Vagina (tissue), 2 donors: ENCODE measurements at regions not wholly inside any gene's neighbourhood (a gene's known extent, or its start where the extent isn't known, plus 50 kb on each side); places are given as distances from the start of the nearest gene placed in this dataset.

Experiments
- DNase-seq, 2 donors: peaks; one replicate each; pipeline ENCODE4 v3.0.0-alpha.2; 2017; ENCODE audit errors: extremely low spot score in 2 of 2
- H3K27ac ChIP-seq: fragments of 200-600 bp; sonication (generic); one replicate; pipeline ENCODE4 v1.5.1; 2019
- H3K27me3 ChIP-seq: fragments of 200-600 bp; sonication (generic); one replicate; pipeline ENCODE4 v1.5.1; 2019
- H3K36me3 ChIP-seq, 2 donors: fragments of 200-600 bp; sonication (generic); one replicate each; pipeline ENCODE4 v1.5.1; 2017 to 2019
- H3K4me1 ChIP-seq: fragments of 200-600 bp; sonication (generic); one replicate; pipeline ENCODE4 v1.5.1; 2019
- H3K4me3 ChIP-seq, 2 donors: fragments of 200-600 bp; sonication (generic); 1 replicate in 1 of 2; 2 replicates in 1 of 2; pipeline ENCODE4 v1.5.1; 2016 to 2019
- H3K9me3 ChIP-seq: fragments of 200-600 bp; sonication (generic); one replicate; pipeline ENCODE4 v1.5.1; 2019
- POLR2A ChIP-seq, 2 donors: fragments of 450-650 bp; IDR thresholded peaks; one replicate each; pipeline ENCODE4 v1.6.1; 2017; ENCODE audit warnings: antibody characterized with exemption in 2 of 2, mild to moderate bottlenecking in 2 of 2, moderate library complexity in 2 of 2
- POLR2AphosphoS5 ChIP-seq, 2 donors: sonication (generic); formaldehyde crosslinking; IDR thresholded peaks; one replicate each; pipeline ENCODE4 v1.9.0; 2017; ENCODE audit warnings: antibody characterized with exemption in 2 of 2, mild to moderate bottlenecking in 2 of 2, low read depth in 1 of 2; ENCODE audit not compliant: insufficient read depth in 1 of 2
- intact Hi-C: fragments of 100-400 bp; cut with DNase I; formaldehyde crosslinking; loops from one replicate; pipeline ENCODE4 v1.15.1; 2023
- TF ChIP-seq, protein P1 (sequence below), 3 experiments: fragments of 450-650 bp in 2 of 3; fragments of 200-600 bp in 1 of 3; sonication (generic) in 1 of 3; IDR thresholded peaks; one replicate each; pipeline ENCODE4 v1.5.1; 2017 to 2019; ENCODE audit warnings: antibody characterized with exemption in 3 of 3, mild to moderate bottlenecking in 2 of 3, moderate library complexity in 2 of 3

DNA sequence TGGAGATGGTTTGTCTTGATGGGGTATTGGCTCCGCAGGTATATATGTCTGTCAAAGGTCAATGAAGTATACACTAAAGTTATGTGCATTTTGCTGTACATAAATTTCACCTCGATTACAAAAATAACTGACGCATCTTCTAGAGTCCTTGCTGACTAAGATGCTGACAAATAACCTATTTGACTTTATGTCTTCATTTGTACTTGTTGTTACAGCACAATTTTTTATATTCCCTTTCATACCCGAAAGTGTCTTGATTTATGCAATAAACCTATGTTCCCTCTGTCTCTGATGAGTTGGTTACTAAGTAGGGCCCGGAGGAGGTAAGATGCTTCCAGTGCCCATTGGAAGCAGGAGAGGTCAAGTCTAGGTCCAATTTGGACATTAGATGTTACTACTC lies 93.5 kb downstream of the COPS8 start:
- no peak for DNase-seq
- Histone ChIP-seq H3K4me3 (no peak overlapping the region), H3K4me1 (peaks cover 4% of the 10 kb centered on the region), H3K27me3 (no peaks in the 10 kb centered on the region), H3K36me3 (no peaks in the 10 kb centered on the region), H3K9me3 (no peaks in the 10 kb centered on the region), H3K27ac (peak overlapping the region; percentile 51)
- TF ChIP-seq, protein P1, sequence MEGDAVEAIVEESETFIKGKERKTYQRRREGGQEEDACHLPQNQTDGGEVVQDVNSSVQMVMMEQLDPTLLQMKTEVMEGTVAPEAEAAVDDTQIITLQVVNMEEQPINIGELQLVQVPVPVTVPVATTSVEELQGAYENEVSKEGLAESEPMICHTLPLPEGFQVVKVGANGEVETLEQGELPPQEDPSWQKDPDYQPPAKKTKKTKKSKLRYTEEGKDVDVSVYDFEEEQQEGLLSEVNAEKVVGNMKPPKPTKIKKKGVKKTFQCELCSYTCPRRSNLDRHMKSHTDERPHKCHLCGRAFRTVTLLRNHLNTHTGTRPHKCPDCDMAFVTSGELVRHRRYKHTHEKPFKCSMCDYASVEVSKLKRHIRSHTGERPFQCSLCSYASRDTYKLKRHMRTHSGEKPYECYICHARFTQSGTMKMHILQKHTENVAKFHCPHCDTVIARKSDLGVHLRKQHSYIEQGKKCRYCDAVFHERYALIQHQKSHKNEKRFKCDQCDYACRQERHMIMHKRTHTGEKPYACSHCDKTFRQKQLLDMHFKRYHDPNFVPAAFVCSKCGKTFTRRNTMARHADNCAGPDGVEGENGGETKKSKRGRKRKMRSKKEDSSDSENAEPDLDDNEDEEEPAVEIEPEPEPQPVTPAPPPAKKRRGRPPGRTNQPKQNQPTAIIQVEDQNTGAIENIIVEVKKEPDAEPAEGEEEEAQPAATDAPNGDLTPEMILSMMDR (IDR thresholded peaks at IDR 0.05): no peak
- TF ChIP-seq POLR2AphosphoS5 (IDR thresholded peaks at IDR 0.05; ENCODE audit: insufficient read depth in 1 of 2, low read depth in 1 of 2) (no peak), POLR2A (IDR thresholded peaks at IDR 0.05) (no peak)
- intact Hi-C loops: no loop called here

DNA sequence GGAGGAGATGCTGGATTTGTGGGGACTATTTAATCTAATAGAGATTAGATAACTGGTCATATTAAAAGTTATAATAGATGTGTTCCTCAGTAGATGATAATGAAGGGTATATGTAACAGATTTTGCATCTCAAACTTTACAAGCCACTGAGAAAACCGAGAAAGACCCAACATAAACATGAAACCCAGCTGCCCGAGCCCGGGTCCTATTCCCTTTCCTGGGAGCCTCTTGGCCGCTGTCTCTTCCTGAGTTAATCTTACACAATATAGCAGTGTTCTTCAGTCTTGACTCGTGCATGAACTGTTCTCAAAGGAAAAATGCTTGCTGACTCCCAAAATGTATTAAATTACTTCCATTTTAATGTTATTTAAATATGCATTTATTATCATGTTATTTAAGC lies 94.5 kb downstream of the COPS8 start:
- intact Hi-C loops: loop anchor here (10.0 kb wide), 1 partner anchor 75 kb away; no protein-coding TSS in a partner anchor
- Histone ChIP-seq H3K27me3 (no peaks in the 10 kb centered on the region), H3K4me1 (peaks cover 4% of the 10 kb centered on the region), H3K4me3 (no peak overlapping the region), H3K27ac (peak overlapping the region; percentile 51), H3K9me3 (no peaks in the 10 kb centered on the region), H3K36me3 (no peaks in the 10 kb centered on the region)
- no peak for DNase-seq
- TF ChIP-seq, protein P1 (IDR thresholded peaks at IDR 0.05): no peak
- TF ChIP-seq POLR2A (IDR thresholded peaks at IDR 0.05) (no peak), POLR2AphosphoS5 (IDR thresholded peaks at IDR 0.05; ENCODE audit: insufficient read depth in 1 of 2, low read depth in 1 of 2) (no peak)

DNA sequence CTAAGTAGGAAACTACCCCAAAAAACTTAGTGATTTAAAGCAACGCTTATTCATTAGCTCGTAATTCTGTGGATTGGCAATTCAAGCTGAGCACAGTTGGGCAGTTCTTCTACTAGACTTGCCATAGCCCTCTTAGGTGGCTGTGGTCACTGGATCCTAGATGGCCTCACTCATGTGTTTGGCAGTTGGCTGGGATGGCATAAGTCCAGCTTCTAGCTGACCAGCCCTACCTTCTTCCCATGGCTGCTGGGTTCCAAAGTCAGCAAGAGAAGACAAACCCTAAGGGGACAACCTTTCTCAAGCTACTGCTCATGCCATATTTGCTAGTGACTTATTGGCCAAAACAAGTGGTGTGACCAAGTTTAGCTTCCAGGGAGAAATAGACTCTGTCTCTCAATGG lies 95.3 kb downstream of the COPS8 start:
- Histone ChIP-seq H3K27me3 (no peaks in the 10 kb centered on the region), H3K4me1 (peaks cover 4% of the 10 kb centered on the region), H3K27ac (peak overlapping the region; percentile 75), H3K9me3 (no peaks in the 10 kb centered on the region), H3K36me3 (no peaks in the 10 kb centered on the region), H3K4me3 (no peak overlapping the region)
- no peak for TF ChIP-seq POLR2A (IDR thresholded peaks at IDR 0.05)
- TF ChIP-seq, protein P1 (IDR thresholded peaks at IDR 0.05): no peak
- no peak for TF ChIP-seq POLR2AphosphoS5 (IDR thresholded peaks at IDR 0.05; ENCODE audit: insufficient read depth in 1 of 2, low read depth in 1 of 2)
- intact Hi-C loops: loop anchor here (10.0 kb wide), 1 partner anchor 74 kb away; no protein-coding TSS in a partner anchor
- peak in 1 of 2 donors; percentile 82 for DNase-seq

DNA sequence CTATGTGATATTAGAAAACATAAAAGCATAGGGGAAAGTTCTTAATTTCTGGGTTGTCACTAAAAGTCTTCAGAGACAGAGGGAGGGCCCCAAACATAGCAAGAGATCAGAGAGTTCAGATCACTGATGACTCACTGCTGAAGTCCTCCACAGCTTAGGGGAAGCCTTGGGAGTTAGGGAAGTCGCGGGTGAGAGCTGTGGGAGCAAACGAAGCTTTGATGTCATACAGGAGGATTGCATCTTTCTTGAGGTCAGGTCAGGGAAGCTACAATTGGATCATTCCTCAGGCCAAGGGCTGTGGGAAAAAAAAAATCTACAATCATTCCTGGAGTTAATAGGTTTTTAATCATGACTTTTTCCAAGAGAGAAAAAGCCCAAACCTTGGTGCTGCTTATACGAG lies 96.2 kb downstream of the COPS8 start:
- TF ChIP-seq POLR2A (IDR thresholded peaks at IDR 0.05) (no peak), POLR2AphosphoS5 (IDR thresholded peaks at IDR 0.05; ENCODE audit: insufficient read depth in 1 of 2, low read depth in 1 of 2) (no peak)
- TF ChIP-seq, protein P1 (IDR thresholded peaks at IDR 0.05): no peak
- Histone ChIP-seq H3K27me3 (no peaks in the 10 kb centered on the region), H3K4me1 (peaks cover 4% of the 10 kb centered on the region), H3K9me3 (no peaks in the 10 kb centered on the region), H3K27ac (peak overlapping the region; percentile 75), H3K36me3 (no peaks in the 10 kb centered on the region), H3K4me3 (no peak overlapping the region)
- DNase-seq: peak in 1 of 2 donors; percentile 93
- intact Hi-C loops: loop anchor here (10.0 kb wide), 1 partner anchor 73 kb away; no protein-coding TSS in a partner anchor

DNA sequence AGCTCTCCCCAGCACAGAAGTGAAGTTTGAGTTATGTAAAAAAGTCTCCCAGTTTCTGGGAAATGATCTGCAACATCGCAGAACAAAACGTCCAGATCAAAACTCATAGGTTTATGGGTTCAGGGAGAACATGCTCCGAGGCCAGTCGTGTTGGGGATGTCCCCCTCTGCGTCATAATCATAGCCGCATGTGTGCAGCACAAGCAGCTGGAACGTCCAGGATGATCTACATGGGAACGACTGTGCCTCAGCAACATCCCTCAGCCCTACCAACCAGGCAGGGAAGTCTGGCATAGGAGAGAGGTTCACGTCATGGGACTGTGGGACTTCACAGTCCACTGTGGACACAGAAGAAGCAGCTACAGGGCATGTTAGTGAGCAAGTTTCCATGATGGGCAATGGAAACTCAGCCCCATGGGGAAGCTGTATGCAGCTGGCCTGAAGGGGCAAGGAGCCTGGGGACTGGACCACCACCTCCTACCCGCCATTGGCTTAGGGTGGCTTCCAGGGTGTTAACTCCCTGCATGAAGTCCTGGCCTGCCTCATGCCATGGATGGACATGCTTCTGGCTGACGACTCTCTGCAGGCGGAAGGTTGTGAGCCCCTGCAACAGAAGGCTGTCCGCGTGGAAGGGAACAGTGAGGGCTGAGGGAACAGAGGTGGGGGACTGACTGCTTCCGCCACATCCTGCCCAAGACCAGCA lies 96.9 kb downstream of the COPS8 start:
- peak; percentile 21 to 79 for TF ChIP-seq POLR2AphosphoS5 (IDR thresholded peaks at IDR 0.05; ENCODE audit: insufficient read depth in 1 of 2, low read depth in 1 of 2)
- TF ChIP-seq, protein P1 (IDR thresholded peaks at IDR 0.05): no peak
- no peak for TF ChIP-seq POLR2A (IDR thresholded peaks at IDR 0.05)
- intact Hi-C loops: loop anchor here (10.0 kb wide), 1 partner anchor 72 kb away; no protein-coding TSS in a partner anchor
- DNase-seq: peak in 1 of 2 donors; percentile 97

More for the DNA sequence above, 96.9 kb downstream of the COPS8 start:
- H3K27me3 ChIP-seq: no peaks in the 10 kb centered on the region
- no peak overlapping the region for H3K4me3 ChIP-seq
- peak overlapping the region; percentile 75 for H3K27ac ChIP-seq
- H3K9me3 ChIP-seq: no peaks in the 10 kb centered on the region
- H3K36me3 ChIP-seq: no peaks in the 10 kb centered on the region
- H3K4me1 ChIP-seq: peaks cover 4% of the 10 kb centered on the region
